Activated gamma-delta T cell treated with Interleukin-2 at 50 U/mL for 16 hours (primary cell): ENCODE measurements at regions not wholly inside any gene's neighbourhood (a gene's known extent, or its start where the extent isn't known, plus 50 kb on each side); places are given as distances from the start of the nearest gene placed in this dataset.

Experiments
- DNase-seq: peaks from one replicate; pipeline ENCODE4 v3.0.0-alpha.2; 2020

- no peak for DNase-seq
Observed at GRCh38 chr7:45235905-45236304, 78.3 kb downstream of the RAMP3 start.

GRCh38 chr7:45236666-45237065 lies 79.1 kb downstream of the RAMP3 start:
- DNase-seq = no peak

- no peak for DNase-seq
Observed at GRCh38 chr7:45237788-45238461, 80.3 kb downstream of the RAMP3 start.

GRCh38 chr7:45238806-45239205 lies 81.2 kb downstream of the RAMP3 start:
- no peak for DNase-seq

- DNase-seq = no peak
Observed at GRCh38 chr7:45239486-45239885, 81.9 kb downstream of the RAMP3 start.

- DNase-seq = no peak
Observed at GRCh38 chr7:45240273-45240771, 82.7 kb downstream of the RAMP3 start.

- no peak for DNase-seq
Observed at GRCh38 chr7:45240926-45241325, 83.3 kb downstream of the RAMP3 start.

- DNase-seq = no peak
Observed at GRCh38 chr7:45241339-45242109, 83.9 kb downstream of the RAMP3 start.

- DNase-seq = no peak
Observed at GRCh38 chr7:45242261-45242660, 84.7 kb downstream of the RAMP3 start.

GRCh38 chr7:45242698-45243097 lies 85.1 kb downstream of the RAMP3 start:
- no peak for DNase-seq

- no peak for DNase-seq
Observed at GRCh38 chr7:45244981-45245380, 87.4 kb downstream of the RAMP3 start.

- no peak for DNase-seq
Observed at GRCh38 chr7:45246339-45246738, 88.7 kb downstream of the RAMP3 start.

GRCh38 chr7:45252248-45252647 lies 94.7 kb downstream of the RAMP3 start:
- no peak for DNase-seq

- DNase-seq = no peak
Observed at GRCh38 chr7:45252857-45253256, 95.3 kb downstream of the RAMP3 start.

- DNase-seq = no peak
Observed at GRCh38 chr7:45253368-45253767, 95.8 kb downstream of the RAMP3 start.

GRCh38 chr7:45255187-45255586 lies 97.6 kb downstream of the RAMP3 start:
- DNase-seq = no peak

GRCh38 chr7:45256309-45256708 lies 98.7 kb downstream of the RAMP3 start:
- no peak for DNase-seq

GRCh38 chr7:45256775-45257174 lies 99.2 kb downstream of the RAMP3 start:
- DNase-seq = no peak

GRCh38 chr7:45257284-45257683 lies 99.7 kb downstream of the RAMP3 start:
- no peak for DNase-seq

GRCh38 chr7:45258533-45259226 lies 101.1 kb downstream of the RAMP3 start:
- no peak for DNase-seq

- DNase-seq = no peak
Observed at GRCh38 chr7:45259227-45259596, 101.6 kb downstream of the RAMP3 start.

GRCh38 chr7:45259966-45260646 lies 102.5 kb downstream of the RAMP3 start:
- DNase-seq = peak; percentile 60

GRCh38 chr7:45267262-45267661 lies 109.7 kb downstream of the RAMP3 start:
- DNase-seq = no peak
